B cell (primary cell): ENCODE measurements at regions not wholly inside any gene's neighbourhood (a gene's known extent, or its start where the extent isn't known, plus 50 kb on each side); places are given as distances from the start of the nearest gene placed in this dataset.

ENCODE experiments used
- ATAC-seq: fragments of 200-7000 bp; cut with Tn5 transposase; one replicate; pipeline ENCODE4 v1.10.0; 2021; ENCODE audit warnings: low read depth, mild to moderate bottlenecking, moderate number of reproducible peaks, moderate library complexity
- CTCF ChIA-PET: fragments of 350-600 bp; sonication (Branson Sonifier 250); formaldehyde crosslinking; loops from one replicate; lab custom pipeline; 2021; ENCODE audit warnings: antibody characterized with exemption, inconsistent platforms; lab: Charles Lee
- POLR2A ChIA-PET: fragments of 350-600 bp; sonication (Branson Sonifier 250); formaldehyde crosslinking; loops from one replicate; lab custom pipeline; 2021; ENCODE audit warnings: antibody characterized with exemption; lab: Charles Lee
- DNase-seq: peaks from one replicate; pipeline ENCODE4 v3.0.0; 2013
- H2AFZ ChIP-seq: 2 replicates; pipeline ENCODE4 v1.6.1; 2012; ENCODE audit warnings: mild to moderate bottlenecking, low read depth, low read length; ENCODE audit not compliant: insufficient read depth, poor library complexity, severe bottlenecking
- H3K27ac ChIP-seq, 2 donors: 1 replicate in 1 of 2; 2 replicates in 1 of 2; pipeline ENCODE4 v1.5.1; 2012 to 2013; ENCODE audit warnings: low read length in 2 of 2, mild to moderate bottlenecking in 2 of 2, moderate library complexity in 1 of 2
- H3K27me3 ChIP-seq, 4 experiments: fragments of 200-600 bp in 1 of 4; sonication (generic) in 1 of 4; replicated peaks in 1 of 4; 1 replicate in 2 of 4; 2 replicates in 2 of 4; pipeline versions ENCODE4 v1.6.1 to v1.7.0; 2013 to 2016; ENCODE audit warnings: low read length in 3 of 4, mild to moderate bottlenecking in 2 of 4, mixed read lengths in 1 of 4, moderate library complexity in 1 of 4; ENCODE audit not compliant: insufficient read depth in 4 of 4, control insufficient read depth in 3 of 4; ENCODE audit errors: control extremely low read depth in 1 of 4
- H3K36me3 ChIP-seq, 2 experiments: replicated peaks in 1 of 2; 1 replicate in 1 of 2; 2 replicates in 1 of 2; pipeline versions ENCODE4 v1.6.1 to v1.7.1; 2013; ENCODE audit warnings: low read length in 1 of 2; ENCODE audit not compliant: insufficient read depth in 2 of 2, control insufficient read depth in 1 of 2; ENCODE audit errors: control extremely low read depth in 1 of 2, extremely low read depth in 1 of 2
- H3K4me1 ChIP-seq, 2 donors: fragments of 200-600 bp in 1 of 2; sonication (generic) in 1 of 2; 1 replicate in 1 of 2; 2 replicates in 1 of 2; pipeline versions ENCODE4 v1.5.1 to v1.6.1; 2013 to 2017; ENCODE audit warnings: low read length in 2 of 2; ENCODE audit not compliant: control insufficient read depth in 2 of 2, insufficient read depth in 2 of 2
- H3K4me2 ChIP-seq: replicated peaks from 2 replicates; pipeline ENCODE3; 2012; ENCODE audit warnings: mild to moderate bottlenecking, low read depth, low read length; ENCODE audit not compliant: poor library complexity, severe bottlenecking
- H3K4me3 ChIP-seq, 5 experiments: fragments of 200-600 bp in 1 of 5; sonication (generic) in 1 of 5; 1 replicate in 3 of 5; 2 replicates in 2 of 5; pipeline versions ENCODE4 v1.5.1 to v1.7.0; 2011 to 2016; ENCODE audit warnings: low read length in 4 of 5, mild to moderate bottlenecking in 4 of 5, low read depth in 2 of 5, control low read depth in 1 of 5, moderate library complexity in 1 of 5; ENCODE audit not compliant: insufficient read depth in 1 of 5; ENCODE audit errors: control extremely low read depth in 1 of 5, extremely low read depth in 1 of 5
- H3K79me2 ChIP-seq: fragments of 200-600 bp; sonication (generic); one replicate; pipeline ENCODE4 v1.6.0; 2016; ENCODE audit warnings: low read length; ENCODE audit not compliant: control insufficient read depth, insufficient read depth
- H3K9ac ChIP-seq: fragments of 200-600 bp; sonication (generic); 2 replicates; pipeline ENCODE4 v1.6.1; 2017; ENCODE audit warnings: mild to moderate bottlenecking, low read length, moderate library complexity
- H3K9me3 ChIP-seq, 3 donors: one replicate each; pipeline versions ENCODE4 v1.6.1 to v1.7.1; 2013; ENCODE audit warnings: low read length in 2 of 3; ENCODE audit not compliant: control insufficient read depth in 2 of 3, insufficient read depth in 1 of 3; ENCODE audit errors: control extremely low read depth in 1 of 3
- H4K20me1 ChIP-seq: 2 replicates; pipeline ENCODE4 v1.6.0; 2012; ENCODE audit warnings: mild to moderate bottlenecking, low read length; ENCODE audit not compliant: insufficient read depth, control insufficient read depth, poor library complexity, severe bottlenecking
- H3K27ac Mint-ChIP-seq: one replicate; pipeline ENCODE4 v1.8.0; 2021; ENCODE audit warnings: mixed read lengths
- H3K27me3 Mint-ChIP-seq: one replicate; pipeline ENCODE4 v1.8.0; 2021; ENCODE audit warnings: mixed read lengths
- H3K4me1 Mint-ChIP-seq: one replicate; pipeline ENCODE4 v1.8.0; 2021; ENCODE audit warnings: mixed read lengths
- H3K4me3 Mint-ChIP-seq: one replicate; pipeline ENCODE4 v1.8.0; 2021; ENCODE audit warnings: mixed read lengths
- H3K9me3 Mint-ChIP-seq: one replicate; pipeline ENCODE4 v1.8.0; 2022; ENCODE audit warnings: mixed read lengths; ENCODE audit not compliant: insufficient read depth
- EZH2 ChIP-seq: IDR thresholded peaks from 2 replicates; pipeline ENCODE4 v1.6.1; 2012; ENCODE audit warnings: borderline replicate concordance, low read depth, mild to moderate bottlenecking, moderate library complexity, low read length; ENCODE audit not compliant: insufficient read depth, poor library complexity, severe bottlenecking
- WGBS: methylation state at CpG from one replicate; pipeline ENCODE4 v1.1.5; 2013; ENCODE audit warnings: missing lambda C conversion rate; ENCODE audit not compliant: insufficient coverage; 5-methylcytosine and 5-hydroxymethylcytosine counted together
- intact Hi-C: fragments of 100-400 bp; cut with micrococcal nuclease; formaldehyde crosslinking; loops from one replicate; pipeline ENCODE4 v1.10.0; 2022
- TF ChIP-seq, protein P1 (sequence below): fragments of 200-600 bp; IDR thresholded peaks from one replicate; pipeline ENCODE4 v1.8.0; 2022; ENCODE audit warnings: antibody characterized with exemption, mild to moderate bottlenecking

DNA sequence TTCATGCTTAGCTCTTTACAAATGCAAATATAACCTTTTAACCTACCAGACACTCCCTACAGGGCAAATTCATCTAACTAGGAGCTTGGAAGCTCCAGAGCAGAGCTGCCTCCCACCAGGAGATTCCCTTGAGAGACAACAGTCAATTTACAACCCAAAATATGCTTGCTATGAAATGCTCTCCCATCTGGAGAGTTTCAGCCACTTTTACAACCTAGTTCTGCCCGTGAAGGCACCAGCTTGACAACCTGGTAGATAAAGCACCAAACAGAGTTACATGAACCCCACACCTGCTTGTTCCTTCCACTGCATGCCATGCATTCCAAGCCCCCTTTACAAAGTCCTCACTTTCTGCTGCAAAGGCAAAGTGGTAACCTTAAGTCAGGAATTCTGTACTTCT lies 215.3 kb upstream of the KIF2B start:
- Mint-ChIP-seq H3K9me3 (peaks cover 9% of the 10 kb centered on the region), H3K4me3 (no peak overlapping the region), H3K27me3 (no peaks in the 10 kb centered on the region), H3K4me1 (no peaks in the 10 kb centered on the region), H3K27ac (no peak overlapping the region)
- Histone ChIP-seq H3K4me3 (no peak overlapping the region), H2AFZ (no peak overlapping the region), H3K27me3 (no peaks in the 10 kb centered on the region), H3K4me1 (no peaks in the 10 kb centered on the region), H3K27ac (no peak overlapping the region), H3K4me2 (no peak overlapping the region), H3K9me3 (peaks cover 0 to 3% (median 0%) of the 10 kb centered on the region in 3 donors), H4K20me1 (no peaks in the 10 kb centered on the region), H3K36me3 (no peaks in the 10 kb centered on the region), H3K9ac (no peak overlapping the region), H3K79me2 (no peaks in the 10 kb centered on the region)
- no peak for TF ChIP-seq EZH2
- TF ChIP-seq, protein P1, sequence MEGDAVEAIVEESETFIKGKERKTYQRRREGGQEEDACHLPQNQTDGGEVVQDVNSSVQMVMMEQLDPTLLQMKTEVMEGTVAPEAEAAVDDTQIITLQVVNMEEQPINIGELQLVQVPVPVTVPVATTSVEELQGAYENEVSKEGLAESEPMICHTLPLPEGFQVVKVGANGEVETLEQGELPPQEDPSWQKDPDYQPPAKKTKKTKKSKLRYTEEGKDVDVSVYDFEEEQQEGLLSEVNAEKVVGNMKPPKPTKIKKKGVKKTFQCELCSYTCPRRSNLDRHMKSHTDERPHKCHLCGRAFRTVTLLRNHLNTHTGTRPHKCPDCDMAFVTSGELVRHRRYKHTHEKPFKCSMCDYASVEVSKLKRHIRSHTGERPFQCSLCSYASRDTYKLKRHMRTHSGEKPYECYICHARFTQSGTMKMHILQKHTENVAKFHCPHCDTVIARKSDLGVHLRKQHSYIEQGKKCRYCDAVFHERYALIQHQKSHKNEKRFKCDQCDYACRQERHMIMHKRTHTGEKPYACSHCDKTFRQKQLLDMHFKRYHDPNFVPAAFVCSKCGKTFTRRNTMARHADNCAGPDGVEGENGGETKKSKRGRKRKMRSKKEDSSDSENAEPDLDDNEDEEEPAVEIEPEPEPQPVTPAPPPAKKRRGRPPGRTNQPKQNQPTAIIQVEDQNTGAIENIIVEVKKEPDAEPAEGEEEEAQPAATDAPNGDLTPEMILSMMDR = no peak
- CTCF ChIA-PET = no interaction called here
- no peak for ATAC-seq
- intact Hi-C loops = no loop called here
- DNase-seq = no peak
- POLR2A ChIA-PET = no interaction called here
- WGBS = 53% methylated on average over 1 of the region's 1 CpG

DNA sequence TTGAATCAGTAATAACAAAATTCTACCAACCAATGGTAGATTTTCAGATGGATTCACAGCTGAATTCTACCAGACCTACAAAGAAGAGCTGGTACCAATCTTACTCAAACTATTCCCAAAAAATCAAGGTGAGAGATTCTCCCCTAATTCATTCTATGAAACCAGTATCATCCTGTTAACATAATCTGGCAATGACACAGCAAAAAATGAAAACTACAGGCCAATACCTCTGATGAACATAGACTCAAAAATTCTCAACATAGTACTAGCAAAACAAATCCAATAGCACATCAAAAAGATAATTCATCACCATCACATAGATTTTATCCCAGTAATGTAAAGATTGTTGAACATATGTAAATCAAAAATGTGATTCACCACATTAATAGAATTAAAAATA lies 234.4 kb upstream of the KIF2B start:
- no peak overlapping the region for H3K4me3 ChIP-seq
- no peaks in the 10 kb centered on the region for H3K9me3 ChIP-seq
- H3K4me2 ChIP-seq = no peak overlapping the region
- Mint-ChIP-seq H3K4me3 (no peak overlapping the region), H3K27ac (no peak overlapping the region), H3K4me1 (no peaks in the 10 kb centered on the region), H3K9me3 (peaks cover 8% of the 10 kb centered on the region), H3K27me3 (no peaks in the 10 kb centered on the region)
- no peak overlapping the region for H3K9ac ChIP-seq
- TF ChIP-seq EZH2 = no peak
- TF ChIP-seq, protein P1 = no peak
- intact Hi-C loops = no loop called here
- no peaks in the 10 kb centered on the region for H3K4me1 ChIP-seq
- no peaks in the 10 kb centered on the region for H3K27me3 ChIP-seq
- ATAC-seq (no peak), DNase-seq (no peak)
- CTCF ChIA-PET = no interaction called here
- POLR2A ChIA-PET = no interaction called here
- no peaks in the 10 kb centered on the region for H3K79me2 ChIP-seq
- no peak overlapping the region for H2AFZ ChIP-seq
- no peaks in the 10 kb centered on the region for H4K20me1 ChIP-seq
- no peak overlapping the region for H3K27ac ChIP-seq
- H3K36me3 ChIP-seq = no peaks in the 10 kb centered on the region
